GM11168 (cell line): ENCODE measurements at regions not wholly inside any gene's neighbourhood (a gene's known extent, or its start where the extent isn't known, plus 50 kb on each side); places are given as distances from the start of the nearest gene placed in this dataset.

Experiments used
- in situ Hi-C: fragments of 300-500 bp; cut with MboI; formaldehyde crosslinking; loops from one replicate; pipeline ENCODE4 v1.12.0; 2022; ENCODE audit warnings: low sequenced_read_pairs; ENCODE audit not compliant: unreplicated experiment

DNA sequence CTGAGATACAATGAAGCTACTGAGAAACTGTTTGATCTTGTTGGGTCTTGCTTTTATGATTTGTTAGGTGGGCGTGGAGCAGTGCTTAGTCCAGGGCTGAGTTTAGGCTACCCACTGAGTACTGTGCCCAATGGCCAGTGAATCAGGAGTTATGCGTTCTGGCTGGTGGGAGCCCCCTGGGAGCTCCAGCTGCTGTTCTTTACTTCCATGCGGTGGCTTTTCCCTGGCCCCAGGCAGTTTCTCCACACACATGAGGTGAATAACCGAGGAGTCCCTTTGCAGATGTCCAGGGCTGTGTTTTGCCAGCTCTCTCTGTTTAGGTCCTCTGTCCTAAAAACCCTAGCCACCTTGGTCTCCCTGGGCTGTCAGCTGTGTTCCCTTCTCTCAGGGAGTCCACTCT is 106.5 kb downstream of the KLF13 start:
- in situ Hi-C loops = no loop called here

DNA sequence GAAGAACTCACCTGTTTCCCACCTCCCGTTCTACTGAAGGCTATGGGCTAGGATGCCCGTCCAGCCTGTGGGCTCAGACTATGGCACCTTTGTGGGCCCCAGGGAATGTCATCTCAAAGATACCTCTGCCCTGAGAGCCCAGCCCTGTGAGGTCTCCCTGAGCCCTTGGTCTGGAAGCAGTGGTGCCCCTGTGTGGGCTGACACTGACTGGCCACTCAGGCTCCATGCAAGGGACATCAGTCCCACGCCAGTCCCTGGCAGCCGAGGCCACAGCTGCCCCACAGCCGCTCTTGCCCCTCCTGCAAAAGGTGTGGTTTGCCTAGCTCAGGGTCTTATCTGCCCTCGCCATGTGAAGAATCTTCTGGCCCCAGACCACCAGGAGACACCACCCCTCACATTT is 106.9 kb downstream of the KLF13 start:
- in situ Hi-C loops = no loop called here

DNA sequence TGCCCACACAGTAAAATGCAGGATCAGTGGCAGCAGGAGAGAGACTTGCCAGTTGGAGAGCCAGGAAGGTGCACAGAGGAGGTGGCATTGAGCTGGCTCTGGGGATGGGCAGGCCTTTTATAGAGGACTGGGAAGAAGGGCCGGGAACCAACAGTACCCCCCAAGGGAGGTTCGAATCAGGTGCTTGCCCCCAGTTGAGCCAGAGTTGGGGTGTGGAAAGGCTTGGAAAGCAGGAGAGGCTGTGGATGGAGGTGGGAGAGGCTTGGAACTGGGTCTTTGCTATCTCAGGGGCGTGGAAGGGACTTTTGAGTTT is 107.6 kb downstream of the KLF13 start:
- in situ Hi-C loops = no loop called here

DNA sequence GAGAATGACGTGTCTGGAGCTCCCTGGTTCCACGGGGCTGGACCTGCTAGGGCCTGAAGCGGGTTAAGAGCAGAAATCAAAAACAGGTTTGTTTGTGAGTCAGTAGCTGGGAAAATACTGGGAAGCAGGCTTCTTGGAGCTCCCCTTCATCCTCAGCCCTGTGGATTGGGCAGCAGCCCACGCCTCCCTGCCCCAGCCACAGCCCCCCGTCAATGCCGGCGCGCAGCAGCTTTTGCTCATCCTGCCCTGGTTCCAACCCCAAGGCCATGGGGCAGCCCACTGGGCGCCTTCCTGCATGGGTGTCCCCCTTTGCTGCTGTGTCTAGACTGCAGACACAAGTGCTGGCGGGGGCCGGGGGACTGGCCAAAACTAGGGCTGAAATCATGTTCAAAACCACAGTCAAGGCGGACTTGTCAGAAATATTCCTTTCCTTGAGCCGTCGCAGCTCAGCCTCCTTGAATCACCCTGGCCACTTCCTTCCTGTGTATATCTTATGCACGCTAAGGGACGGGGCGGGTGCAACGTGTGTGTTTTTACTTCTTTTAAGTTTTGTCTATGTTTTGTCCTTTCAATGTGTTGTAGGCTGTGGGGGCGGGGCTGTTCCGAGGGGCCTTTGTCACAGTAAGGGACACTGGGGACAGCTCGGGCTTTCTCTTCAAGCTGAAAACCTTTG is 108.1 kb downstream of the KLF13 start:
- in situ Hi-C loops = loop anchor here (5.0 kb wide), 1 partner anchor 53 kb away; no protein-coding TSS in a partner anchor

DNA sequence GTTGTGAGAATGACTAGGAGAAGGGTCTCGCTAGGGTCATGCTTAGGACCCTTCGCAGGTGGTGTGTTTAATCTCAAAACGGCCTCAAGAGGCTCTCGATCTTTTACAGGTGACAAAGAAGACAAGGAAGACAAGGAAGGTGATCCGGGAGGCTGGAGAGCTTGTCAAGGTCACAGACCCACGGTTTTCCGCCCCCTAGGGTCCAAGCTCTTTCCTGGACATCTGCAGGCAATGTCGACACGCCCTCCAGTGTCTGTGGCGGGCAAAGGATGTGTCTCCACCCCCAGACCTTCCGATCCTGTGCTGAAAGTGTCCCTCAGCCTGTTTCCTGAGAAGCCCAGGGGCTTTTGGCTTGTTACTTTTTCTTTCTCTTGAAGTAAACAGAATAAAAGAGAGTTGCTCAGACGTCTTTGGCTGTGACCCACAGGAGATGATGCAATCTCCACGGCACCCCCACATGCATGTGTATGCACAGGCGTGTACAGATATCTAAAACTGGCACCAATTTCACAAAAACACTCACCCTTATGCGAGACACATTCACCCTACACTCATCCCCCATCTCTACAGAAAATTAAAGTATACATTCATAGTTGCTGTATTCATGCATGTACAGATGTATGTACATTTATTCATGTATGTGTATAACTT is 108.8 kb downstream of the KLF13 start:
- in situ Hi-C loops = loop anchor here (5.0 kb wide), 1 partner anchor 52 kb away; no protein-coding TSS in a partner anchor

DNA sequence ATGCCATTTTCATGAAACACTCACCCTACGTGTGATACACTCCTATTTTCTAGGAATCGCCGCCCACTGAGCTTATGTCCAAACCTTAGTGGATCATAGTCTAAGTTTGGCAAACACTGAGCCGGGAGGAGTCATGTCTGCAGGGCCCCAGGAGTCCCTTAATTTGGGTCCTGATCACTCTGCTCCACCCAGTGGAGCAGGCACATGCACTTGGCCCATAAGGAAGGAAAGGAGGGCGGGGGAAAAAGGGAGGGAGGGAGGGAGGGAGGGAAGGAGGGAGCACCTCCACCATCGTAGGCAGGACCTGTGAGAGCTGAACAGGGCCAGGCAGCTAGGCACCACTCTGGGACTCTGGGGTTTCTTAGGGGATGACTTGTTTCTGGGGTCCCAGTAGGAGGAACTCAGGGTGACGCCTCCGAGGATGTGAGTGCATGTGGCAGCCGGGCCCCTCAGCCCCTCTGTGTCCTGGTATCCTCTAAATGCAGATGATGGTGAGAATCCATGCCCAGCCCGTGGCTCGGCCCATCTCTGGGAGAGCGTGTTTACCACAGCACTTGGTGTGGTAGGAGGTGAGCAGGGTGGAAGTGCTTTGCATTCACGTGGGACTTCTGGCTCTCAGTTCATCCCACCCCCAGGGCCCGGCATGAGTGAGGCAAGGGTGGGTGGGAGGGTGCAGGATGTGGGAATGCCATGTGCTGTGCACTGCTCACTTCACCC is 109.4 kb downstream of the KLF13 start:
- in situ Hi-C loops = loop anchor here (5.0 kb wide), 1 partner anchor 51 kb away; no protein-coding TSS in a partner anchor

DNA sequence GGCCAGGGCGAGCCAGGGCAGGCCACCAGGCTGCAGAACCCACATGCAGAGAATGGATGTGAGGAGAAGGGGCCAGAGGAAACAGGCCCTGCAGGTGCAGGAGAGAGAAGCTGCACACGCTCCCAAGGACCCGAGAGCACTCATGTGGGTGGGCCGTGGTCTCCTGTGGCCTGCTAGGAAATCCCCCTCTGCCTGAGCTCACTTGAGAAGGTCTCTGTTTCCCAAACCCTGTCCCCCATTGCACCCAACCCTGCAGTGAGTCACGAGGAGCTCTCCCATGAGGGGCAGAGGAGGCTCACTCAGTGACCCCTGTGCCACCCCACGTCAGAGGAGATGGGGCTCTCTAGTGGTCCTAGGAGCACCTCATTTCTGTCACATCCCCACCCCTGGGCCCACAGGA is 111.1 kb downstream of the KLF13 start:
- in situ Hi-C loops = loop anchor here (5.0 kb wide), 1 partner anchor 50 kb away; no protein-coding TSS in a partner anchor

DNA sequence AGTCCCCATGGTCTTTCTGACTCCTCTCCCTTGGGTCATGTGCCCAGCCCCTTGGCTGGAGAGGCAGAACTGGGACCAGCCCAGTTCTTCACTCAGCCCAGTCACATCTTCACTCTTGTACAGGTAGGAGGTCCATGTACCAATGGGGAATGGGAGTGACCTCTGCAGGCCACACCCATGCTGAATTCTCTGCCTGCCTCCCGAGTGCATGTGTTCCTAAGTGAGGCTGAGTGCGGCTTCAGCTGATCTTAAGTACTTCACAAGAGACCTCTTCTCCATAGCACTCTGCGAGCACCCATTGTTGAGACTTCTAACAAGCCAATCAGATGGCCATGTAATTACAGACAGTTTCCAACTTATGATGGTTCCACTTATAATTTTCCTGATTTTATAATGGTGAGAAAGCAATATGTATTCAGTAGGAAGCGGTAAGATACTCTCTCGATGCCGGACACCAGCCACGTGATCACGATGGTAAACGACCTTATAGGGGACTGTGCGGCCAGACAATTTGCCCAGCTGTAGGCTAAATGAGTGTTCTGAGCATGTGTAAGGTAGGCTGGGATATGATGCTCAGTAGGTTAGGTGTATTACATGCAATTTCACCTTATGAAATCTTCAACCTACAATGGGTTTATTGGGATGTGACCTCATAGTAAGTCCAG is 112.1 kb downstream of the KLF13 start:
- in situ Hi-C loops = loop anchor here (5.0 kb wide), 1 partner anchor 49 kb away; no protein-coding TSS in a partner anchor

DNA sequence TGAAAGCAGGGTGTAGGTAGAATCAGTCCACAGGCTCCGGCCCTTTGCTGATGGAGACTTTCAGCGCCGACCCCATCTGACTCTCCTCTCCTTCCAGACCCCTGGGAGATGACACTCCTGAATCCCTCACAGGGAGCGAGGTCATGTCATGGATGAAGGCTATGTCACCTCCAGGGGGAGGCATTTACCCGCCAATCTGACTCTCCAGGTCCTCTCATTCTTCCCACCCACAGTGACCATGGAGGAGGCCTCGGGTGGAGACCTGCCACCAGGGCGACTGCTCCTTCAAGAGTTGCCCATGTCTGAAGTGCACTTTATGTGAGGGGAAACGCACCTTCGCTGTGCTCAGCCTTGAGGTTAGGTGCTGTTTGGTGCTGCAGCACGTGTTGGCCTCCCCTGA is 112.7 kb downstream of the KLF13 start:
- in situ Hi-C loops = loop anchor here (5.0 kb wide), 1 partner anchor 48 kb away; no protein-coding TSS in a partner anchor

DNA sequence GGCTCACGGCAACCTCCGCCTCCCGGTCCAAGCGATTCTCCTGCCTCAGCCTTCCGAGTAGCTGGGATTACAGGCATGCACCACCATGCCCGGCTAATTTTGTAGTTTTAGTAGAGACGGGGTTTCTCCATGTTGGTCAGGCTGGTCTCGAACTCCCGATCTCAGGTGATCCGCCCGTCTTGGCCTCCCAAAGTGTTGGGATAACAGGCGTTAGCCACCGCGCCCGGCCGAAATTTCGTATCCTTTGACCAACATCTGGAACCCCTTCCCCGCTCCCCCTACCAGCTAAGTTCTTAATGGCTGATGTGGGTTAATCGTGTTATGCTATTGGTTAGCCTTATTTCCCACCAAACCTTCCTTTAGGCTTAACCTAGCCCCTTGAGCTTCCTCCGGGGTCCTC is 113.6 kb downstream of the KLF13 start:
- in situ Hi-C loops = loop anchor here (5.0 kb wide), 1 partner anchor 88 kb away; no protein-coding TSS in a partner anchor

DNA sequence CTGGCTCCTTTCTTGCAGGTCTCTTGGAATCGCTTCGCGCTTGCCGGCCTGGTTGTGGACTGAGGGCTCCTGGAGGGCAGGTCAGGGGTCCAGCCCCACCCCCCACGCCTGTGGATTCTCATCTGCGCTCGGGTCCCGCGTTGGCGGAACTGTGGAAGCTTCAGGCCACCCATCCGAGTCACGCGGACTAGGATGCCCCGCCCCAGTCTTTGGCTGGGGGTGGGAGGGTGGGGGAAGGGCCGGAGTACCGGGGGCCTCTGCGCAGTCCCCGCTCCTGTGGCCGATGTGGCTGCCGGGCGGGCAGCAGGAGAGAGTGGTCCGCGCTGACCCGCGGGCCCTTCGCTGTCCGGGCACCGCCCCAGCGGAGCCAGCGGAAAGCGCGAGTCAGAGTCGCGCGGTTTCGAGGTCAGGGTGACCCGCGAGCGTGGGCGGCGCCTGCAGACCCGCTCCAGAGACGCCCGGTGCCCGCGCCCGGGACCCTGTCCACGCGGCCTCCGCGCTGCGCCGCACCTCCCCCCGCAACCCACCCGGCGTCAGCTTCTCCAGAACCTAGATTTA is 114.2 kb downstream of the KLF13 start:
- in situ Hi-C loops = loop anchor here (5.0 kb wide), 1 partner anchor 89 kb away; no protein-coding TSS in a partner anchor

DNA sequence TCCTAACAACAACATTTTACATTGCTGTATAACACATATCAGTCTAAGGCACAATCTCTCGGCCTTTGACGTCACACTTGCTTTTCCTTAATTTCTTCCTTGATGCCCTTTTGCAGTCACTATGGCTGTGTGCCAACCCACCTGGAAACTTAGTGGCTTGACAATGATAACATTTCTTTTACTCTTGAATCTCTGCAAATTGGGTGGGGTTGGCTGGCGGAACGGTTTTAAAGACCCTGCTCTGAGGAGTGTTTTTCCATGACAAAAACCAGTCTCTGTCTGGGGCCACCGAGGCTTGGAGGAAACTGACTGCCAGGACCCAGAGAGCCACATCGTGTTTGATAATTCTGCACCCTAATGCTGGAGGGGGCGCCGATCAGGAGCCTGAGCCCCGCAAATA is 115.6 kb downstream of the KLF13 start:
- in situ Hi-C loops = loop anchor here (5.0 kb wide), 1 partner anchor 90 kb away; no protein-coding TSS in a partner anchor

DNA sequence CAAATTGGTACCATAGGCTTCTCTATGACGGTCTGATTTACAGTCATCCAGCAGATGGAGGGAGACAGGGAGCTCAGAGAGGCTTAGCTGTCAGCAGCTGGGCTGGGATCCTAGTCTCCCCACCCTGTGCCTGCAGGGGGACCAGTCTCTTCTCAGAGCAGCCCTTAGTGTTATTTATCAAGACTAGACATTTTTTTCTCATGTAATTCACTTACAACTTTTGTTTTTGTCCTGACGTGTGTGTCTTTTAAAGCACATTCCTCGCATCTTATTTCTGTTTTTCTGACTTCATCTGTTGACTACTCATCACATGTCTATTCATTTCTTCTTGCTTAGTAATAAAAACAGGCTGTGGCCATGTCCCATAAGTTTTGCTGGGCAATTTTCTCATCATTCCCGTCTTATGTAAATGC is 116.1 kb downstream of the KLF13 start:
- in situ Hi-C loops = loop anchor here (5.0 kb wide), 1 partner anchor 90 kb away; no protein-coding TSS in a partner anchor

DNA sequence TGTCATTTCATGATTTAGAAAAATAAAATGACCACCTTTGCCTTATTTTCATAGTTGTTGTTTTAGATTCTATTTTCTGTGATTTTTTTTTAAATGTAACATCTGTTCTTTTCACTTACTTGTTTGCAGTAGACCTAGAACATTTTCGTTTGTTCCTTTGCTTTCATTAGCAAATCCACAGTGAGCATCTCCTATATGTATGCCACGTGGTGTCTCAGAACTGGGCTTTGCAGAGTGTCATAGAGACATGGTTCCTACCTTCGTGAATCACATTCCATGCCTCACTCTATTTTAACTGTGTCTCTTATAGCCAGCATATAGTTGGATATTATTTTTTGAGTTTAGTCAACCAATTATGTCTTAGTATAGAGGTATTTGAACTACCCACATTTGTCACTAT is 118.2 kb downstream of the KLF13 start:
- in situ Hi-C loops = loop anchor here (5.0 kb wide), 1 partner anchor 93 kb away; no protein-coding TSS in a partner anchor

DNA sequence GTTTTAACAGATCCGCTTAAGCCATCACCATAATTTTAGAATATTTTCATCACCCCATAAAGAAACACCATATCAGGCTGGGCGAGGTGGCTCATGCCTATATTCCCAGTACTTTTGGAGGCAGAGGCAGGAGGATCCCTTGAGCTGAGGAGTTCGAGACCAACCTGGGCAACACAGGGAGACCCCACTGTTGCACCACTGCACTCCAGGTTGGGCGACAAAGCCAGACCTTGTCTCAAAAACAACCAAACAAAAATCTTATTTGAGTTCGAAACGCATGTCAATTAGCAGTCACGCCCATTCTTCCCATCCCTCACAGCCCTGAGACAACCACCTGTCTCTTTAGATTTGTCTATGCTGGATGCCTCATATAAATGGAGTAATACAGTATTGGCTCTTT is 119.9 kb downstream of the KLF13 start:
- in situ Hi-C loops = no loop called here

DNA sequence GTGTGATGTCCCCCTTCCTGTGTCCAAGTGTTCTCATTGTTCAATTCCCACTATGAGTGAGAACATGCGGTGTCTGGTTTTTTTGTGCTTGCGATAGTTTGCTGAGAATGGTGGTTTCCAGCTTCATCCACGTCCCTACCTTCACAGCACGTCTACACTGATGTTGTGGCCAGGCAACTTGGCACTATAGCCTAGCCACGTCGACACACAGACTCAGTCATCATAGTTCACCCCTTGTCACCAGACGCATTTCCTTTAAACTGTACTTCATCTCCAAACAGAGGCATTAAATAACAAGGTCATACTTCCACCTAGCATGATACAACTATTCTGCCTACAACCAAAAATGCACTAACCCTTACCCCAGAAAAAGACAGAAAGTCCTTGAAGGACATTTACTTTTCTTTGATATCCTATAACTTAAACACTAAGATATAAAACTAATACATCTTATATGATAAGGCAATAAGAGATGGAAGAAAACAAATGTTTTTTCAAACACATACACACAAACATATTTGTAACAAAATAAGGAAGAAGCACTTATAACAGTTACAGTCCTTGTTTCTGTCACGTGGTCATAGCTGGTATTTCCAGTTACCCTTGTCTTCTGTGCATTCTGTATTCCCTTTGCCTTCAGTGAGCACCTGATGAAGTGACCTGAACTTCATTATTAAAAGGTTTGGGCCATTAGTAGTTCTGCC is 121.4 kb downstream of the KLF13 start:
- in situ Hi-C loops = no loop called here

DNA sequence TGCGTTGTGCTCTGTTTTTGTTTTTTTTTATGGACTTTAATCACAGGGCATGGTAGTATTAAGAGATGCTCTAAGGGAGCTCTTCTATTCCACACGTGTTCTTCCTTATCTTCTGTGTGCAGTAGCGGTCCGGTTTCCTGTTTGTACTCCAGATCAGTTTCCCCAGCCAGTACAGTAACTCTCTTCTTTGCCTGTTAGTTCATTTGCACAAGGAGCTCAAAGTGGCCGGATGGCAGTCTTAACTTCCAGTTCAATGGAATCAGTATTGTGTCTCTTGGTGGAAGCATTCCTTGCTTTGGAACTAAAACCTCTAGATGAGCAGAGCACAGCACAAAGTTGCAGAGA is 122.0 kb downstream of the KLF13 start:
- in situ Hi-C loops = no loop called here

DNA sequence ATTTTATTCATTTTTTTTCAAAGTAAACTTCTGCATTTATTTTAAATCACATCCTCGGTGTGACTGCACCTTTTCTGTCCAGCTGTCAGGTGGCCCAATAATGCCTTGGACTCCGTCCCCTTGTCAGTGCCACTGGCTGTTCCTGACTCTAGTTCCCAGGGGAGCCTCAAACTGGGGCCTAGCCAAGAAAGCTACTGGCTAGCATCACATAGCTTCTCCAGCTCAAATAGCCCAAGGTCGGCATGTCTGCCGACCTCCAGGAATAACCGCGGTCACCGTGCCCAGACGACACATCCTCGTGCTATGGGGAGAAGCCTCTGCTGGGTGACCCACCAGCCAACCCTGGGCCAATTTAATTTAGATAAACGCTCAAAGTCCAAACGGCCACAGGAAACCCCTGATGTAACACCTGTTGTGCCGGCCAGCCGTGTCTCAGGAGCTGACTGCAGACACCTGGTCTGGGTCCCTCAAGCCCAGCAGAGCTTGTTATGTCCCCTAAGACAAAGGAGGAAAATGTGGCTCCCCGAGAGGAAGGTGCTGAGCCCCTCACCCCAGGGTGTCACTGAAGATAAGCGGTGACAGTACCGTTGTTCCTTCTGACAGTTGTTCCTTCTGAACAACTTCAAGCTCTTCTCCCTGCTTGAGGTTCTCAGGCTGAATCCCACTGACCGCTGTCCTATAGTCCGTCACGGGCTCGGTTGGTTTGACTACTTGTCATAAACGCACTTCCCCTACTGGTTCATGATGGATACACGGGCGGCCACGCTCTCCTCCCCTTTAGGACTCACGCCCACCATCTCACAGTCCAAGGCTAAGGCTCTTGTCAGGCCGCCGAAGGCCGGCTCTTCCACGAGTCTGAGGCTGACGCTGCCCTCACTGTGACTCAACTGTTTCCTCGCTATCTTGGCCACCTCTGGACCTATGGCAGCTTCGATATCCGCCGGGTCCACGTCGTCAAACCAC is 126.2 kb downstream of the KLF13 start:
- in situ Hi-C loops = no loop called here
